HUES6 (cell line): ENCODE measurements at regions not wholly inside any gene's neighbourhood (a gene's known extent, or its start where the extent isn't known, plus 50 kb on each side); places are given as distances from the start of the nearest gene placed in this dataset.

ENCODE experiments used
- H3K27ac ChIP-seq: 2 replicates; pipeline ENCODE4 v1.7.0; 2013; ENCODE audit warnings: low read depth, mild to moderate bottlenecking, low read length, inconsistent platforms
- H3K27me3 ChIP-seq: 2 replicates; pipeline ENCODE4 v1.6.1; 2013; ENCODE audit warnings: low read length; ENCODE audit not compliant: control insufficient read depth, insufficient read depth
- H3K36me3 ChIP-seq: 2 replicates; pipeline ENCODE4 v1.6.1; 2013; ENCODE audit warnings: low read length; ENCODE audit not compliant: control insufficient read depth, insufficient read depth
- H3K4me1 ChIP-seq: 2 replicates; pipeline ENCODE4 v1.6.1; 2013; ENCODE audit warnings: low read length; ENCODE audit not compliant: control insufficient read depth, insufficient read depth
- H3K4me3 ChIP-seq: 2 replicates; pipeline ENCODE4 v1.5.1; 2013; ENCODE audit warnings: low read depth, low read length
- H3K9ac ChIP-seq: one replicate; pipeline ENCODE4 v1.6.1; 2013; ENCODE audit warnings: mild to moderate bottlenecking, low read length
- H3K9me3 ChIP-seq: 2 replicates; pipeline ENCODE4 v1.6.1; 2013; ENCODE audit warnings: low read depth, low read length; ENCODE audit not compliant: control insufficient read depth, insufficient read depth

- Histone ChIP-seq H3K4me1 (no peaks in the 10 kb centered on the region), H3K9ac (no peak overlapping the region), H3K4me3 (no peak overlapping the region), H3K27me3 (peaks cover 10% of the 10 kb centered on the region; the same call in 1 of the 2 replicates), H3K9me3 (no peaks in the 10 kb centered on the region), H3K27ac (no peak overlapping the region), H3K36me3 (no peaks in the 10 kb centered on the region)
Observed at GRCh38 chr16:6905601-6906000, 427.0 kb upstream of the RBFOX1 start.

DNA sequence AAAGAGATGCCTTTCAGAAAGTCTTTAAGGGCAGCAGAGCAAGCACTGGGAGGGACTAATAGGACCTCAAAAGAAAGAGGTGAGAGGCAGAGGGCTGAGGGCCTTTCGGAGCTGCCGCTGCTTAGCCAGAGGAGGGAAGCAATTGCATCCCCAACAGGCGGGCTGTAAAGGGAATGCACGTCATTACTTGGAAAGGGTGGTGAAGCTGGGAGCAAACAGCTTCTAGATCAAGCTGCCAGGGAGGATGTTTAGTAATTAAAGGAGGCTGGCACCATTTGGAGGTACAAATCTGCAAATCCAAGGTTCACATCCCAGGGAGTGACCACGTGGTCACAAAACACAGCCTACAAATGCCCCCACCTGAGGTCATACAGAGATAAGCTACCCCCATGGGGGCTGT lies 429.0 kb upstream of the RBFOX1 start:
- Histone ChIP-seq H3K27ac (no peak overlapping the region), H3K4me1 (no peaks in the 10 kb centered on the region), H3K9me3 (no peaks in the 10 kb centered on the region), H3K4me3 (no peak overlapping the region), H3K9ac (no peak overlapping the region), H3K36me3 (no peaks in the 10 kb centered on the region), H3K27me3 (0 out of 2 replicates have a peak, but pooled peaks cover 5% of the 10 kb centered on the region)

DNA sequence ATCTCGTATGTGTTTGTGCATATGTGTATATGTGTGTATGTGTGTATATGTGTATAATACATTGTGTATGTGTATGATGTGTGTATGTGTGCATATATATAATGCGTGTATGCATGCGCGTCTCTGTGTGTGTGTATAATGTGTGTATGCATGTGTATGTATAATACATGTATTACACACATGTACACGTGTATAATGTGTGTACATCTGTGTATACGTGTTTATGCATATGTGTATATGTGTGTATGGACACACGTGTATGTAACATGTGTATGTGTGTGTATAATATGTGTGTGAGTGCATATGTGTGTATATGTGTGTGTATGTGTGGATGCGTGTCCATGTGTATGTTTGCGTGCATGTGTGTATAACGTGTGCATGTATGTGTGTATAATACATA lies 433.7 kb upstream of the RBFOX1 start:
- 0 out of 2 replicates have a peak, but pooled peaks cover 3% of the 10 kb centered on the region for H3K27me3 ChIP-seq
- H3K36me3 ChIP-seq, result no peaks in the 10 kb centered on the region
- no peaks in the 10 kb centered on the region for H3K9me3 ChIP-seq
- no peak overlapping the region for H3K27ac ChIP-seq
- no peak overlapping the region for H3K9ac ChIP-seq
- H3K4me3 ChIP-seq, result no peak overlapping the region
- H3K4me1 ChIP-seq, result no peaks in the 10 kb centered on the region

DNA sequence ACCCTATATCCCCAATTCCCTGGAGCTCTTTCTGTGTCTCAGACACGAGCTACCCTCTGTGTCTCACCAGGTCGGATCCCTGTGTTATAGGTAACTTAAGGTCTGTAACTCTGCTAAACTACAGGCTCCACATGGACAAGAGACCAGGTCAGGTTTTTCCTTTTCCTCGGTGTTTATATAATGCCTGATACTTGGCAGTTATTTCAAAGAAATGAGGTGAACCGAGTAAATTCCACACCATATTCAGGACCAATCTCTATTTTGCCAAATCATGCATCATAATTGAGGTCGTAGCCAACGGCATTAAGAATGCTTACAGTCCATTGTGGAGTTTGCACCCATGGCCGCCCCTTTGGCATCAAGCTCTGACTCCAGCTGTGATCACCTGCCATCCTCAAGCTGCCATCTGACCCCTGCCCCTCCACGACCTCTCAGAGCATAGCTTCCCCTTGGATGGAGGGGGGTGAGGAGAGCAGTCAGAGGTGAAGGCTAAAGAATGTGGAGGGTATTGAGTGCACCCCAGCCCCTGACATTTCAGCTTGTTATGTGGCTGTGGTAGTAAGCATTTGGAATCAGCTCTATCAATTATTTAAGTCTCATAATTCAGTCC lies 434.7 kb upstream of the RBFOX1 start:
- H3K27ac ChIP-seq, result no peak overlapping the region
- 0 out of 2 replicates have a peak, but pooled peaks cover 3% of the 10 kb centered on the region for H3K27me3 ChIP-seq
- no peak overlapping the region for H3K4me3 ChIP-seq
- no peaks in the 10 kb centered on the region for H3K4me1 ChIP-seq
- H3K36me3 ChIP-seq, result no peaks in the 10 kb centered on the region
- H3K9me3 ChIP-seq, result no peaks in the 10 kb centered on the region
- H3K9ac ChIP-seq, result no peak overlapping the region

GRCh38 chr16:6892966-6893365 lies 439.7 kb upstream of the RBFOX1 start:
- no peaks in the 10 kb centered on the region for H3K36me3 ChIP-seq
- no peak overlapping the region for H3K9ac ChIP-seq
- no peaks in the 10 kb centered on the region for H3K9me3 ChIP-seq
- 0 out of 2 replicates have a peak, but pooled peaks cover 3% of the 10 kb centered on the region for H3K4me1 ChIP-seq
- H3K4me3 ChIP-seq, result no peak overlapping the region
- no peaks in the 10 kb centered on the region for H3K27me3 ChIP-seq
- no peak overlapping the region for H3K27ac ChIP-seq

- no peak overlapping the region for H3K27ac ChIP-seq
- H3K36me3 ChIP-seq, result no peaks in the 10 kb centered on the region
- H3K27me3 ChIP-seq, result no peaks in the 10 kb centered on the region
- H3K4me3 ChIP-seq, result no peak overlapping the region
- H3K9me3 ChIP-seq, result no peaks in the 10 kb centered on the region
- no peak overlapping the region for H3K9ac ChIP-seq
- 0 out of 2 replicates have a peak, but pooled peaks cover 3% of the 10 kb centered on the region for H3K4me1 ChIP-seq
Observed at GRCh38 chr16:6891496-6891895, 441.1 kb upstream of the RBFOX1 start.

DNA sequence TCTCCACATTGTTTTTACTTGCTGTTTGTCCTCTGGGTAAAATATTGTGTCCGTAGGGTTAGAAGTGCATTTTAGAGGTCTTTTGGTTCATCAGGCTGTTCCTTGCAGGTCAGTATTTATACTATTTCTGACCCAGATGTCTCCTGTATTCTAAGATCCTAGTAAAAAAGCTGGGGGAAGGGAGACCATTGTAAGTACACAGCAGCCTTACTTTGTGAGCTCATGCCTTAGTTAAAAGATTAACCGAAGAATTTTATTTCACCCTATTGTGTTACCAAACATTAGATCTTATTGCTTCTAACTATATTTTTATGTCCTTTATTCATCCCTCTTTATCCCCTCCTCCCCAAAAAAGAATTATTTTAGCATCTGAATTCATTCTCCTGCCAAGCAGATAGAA lies 444.1 kb upstream of the RBFOX1 start:
- Histone ChIP-seq H3K9ac (no peak overlapping the region), H3K4me1 (0 out of 2 replicates have a peak, but pooled peaks cover 3% of the 10 kb centered on the region), H3K4me3 (no peak overlapping the region), H3K9me3 (no peaks in the 10 kb centered on the region), H3K36me3 (no peaks in the 10 kb centered on the region), H3K27me3 (0 out of 2 replicates have a peak, but pooled peaks cover 5% of the 10 kb centered on the region), H3K27ac (no peak overlapping the region)

GRCh38 chr16:6884002-6884401 lies 448.6 kb upstream of the RBFOX1 start:
- no peak overlapping the region for H3K4me3 ChIP-seq
- no peak overlapping the region for H3K27ac ChIP-seq
- H3K4me1 ChIP-seq, result no peaks in the 10 kb centered on the region

GRCh38 chr16:6880263-6880662 lies 452.4 kb upstream of the RBFOX1 start:
- Histone ChIP-seq H3K4me3 (no peak overlapping the region), H3K9ac (no peak overlapping the region), H3K27ac (no peak overlapping the region), H3K4me1 (no peaks in the 10 kb centered on the region), H3K36me3 (no peaks in the 10 kb centered on the region), H3K27me3 (peaks cover 7% of the 10 kb centered on the region), H3K9me3 (no peaks in the 10 kb centered on the region)

More at GRCh38 chr16:6884002-6884401, 448.6 kb upstream of the RBFOX1 start:
- H3K9ac ChIP-seq, result no peak overlapping the region
- H3K27me3 ChIP-seq, result peaks cover 7% of the 10 kb centered on the region
- no peaks in the 10 kb centered on the region for H3K36me3 ChIP-seq
- no peaks in the 10 kb centered on the region for H3K9me3 ChIP-seq

DNA sequence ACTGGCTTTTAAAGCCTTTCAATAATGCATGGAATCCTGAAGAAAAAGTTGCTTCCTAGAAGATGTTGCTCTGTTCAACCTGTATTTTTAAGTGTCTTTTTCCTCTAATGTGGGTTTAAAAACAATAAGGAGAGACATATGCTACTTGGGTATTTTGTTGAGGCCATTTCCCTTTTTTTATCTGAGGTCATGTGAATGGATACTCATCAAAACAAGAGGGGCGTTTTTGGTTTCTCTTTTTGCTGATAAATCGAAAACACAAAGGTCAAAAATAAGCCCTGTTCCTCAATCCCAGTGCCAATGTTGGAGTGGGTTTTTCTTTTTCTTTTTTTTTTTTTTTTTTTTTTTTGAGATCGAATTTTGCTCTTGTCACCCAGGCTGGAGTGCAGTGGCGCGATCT lies 468.0 kb upstream of the RBFOX1 start:
- Histone ChIP-seq H3K36me3 (no peaks in the 10 kb centered on the region), H3K27ac (no peak overlapping the region), H3K4me3 (no peak overlapping the region), H3K9ac (no peak overlapping the region), H3K4me1 (peaks cover 28% of the 10 kb centered on the region), H3K9me3 (peaks cover 4% of the 10 kb centered on the region; the same call in 1 of the 2 replicates), H3K27me3 (peaks cover 70% of the 10 kb centered on the region)

GRCh38 chr16:6864244-6864643 lies 468.4 kb upstream of the RBFOX1 start:
- H3K27me3 ChIP-seq, result peaks cover 73% of the 10 kb centered on the region
- H3K27ac ChIP-seq, result no peak overlapping the region
- peaks cover 28% of the 10 kb centered on the region for H3K4me1 ChIP-seq

More at GRCh38 chr16:6864244-6864643, 468.4 kb upstream of the RBFOX1 start:
- no peaks in the 10 kb centered on the region for H3K36me3 ChIP-seq
- no peak overlapping the region for H3K4me3 ChIP-seq
- no peak overlapping the region for H3K9ac ChIP-seq
- peaks cover 4% of the 10 kb centered on the region; the same call in 1 of the 2 replicates for H3K9me3 ChIP-seq
